Osteoblast (primary cell): ENCODE measurements at regions not wholly inside any gene's neighbourhood (a gene's known extent, or its start where the extent isn't known, plus 50 kb on each side); places are given as distances from the start of the nearest gene placed in this dataset.

Source experiments
- DNase-seq: peaks from one replicate; pipeline ENCODE4 v3.0.0; 2011; ENCODE audit warnings: low spot score, mixed read lengths; ENCODE audit not compliant: insufficient read length; ENCODE audit errors: missing footprints
- H2AFZ ChIP-seq: 2 replicates; pipeline ENCODE4 v1.6.0; 2011; ENCODE audit warnings: mild to moderate bottlenecking, low read length
- H3K27ac ChIP-seq: 2 replicates; pipeline ENCODE4 v1.5.1; 2011; ENCODE audit warnings: mild to moderate bottlenecking, low read depth, low read length, moderate library complexity
- H3K27me3 ChIP-seq: 2 replicates; pipeline ENCODE4 v1.6.0; 2012; ENCODE audit warnings: mild to moderate bottlenecking, control low read depth, inconsistent platforms, low read length, moderate library complexity; ENCODE audit not compliant: insufficient read depth
- H3K36me3 ChIP-seq: 2 replicates; pipeline ENCODE4 v1.5.1; 2011; ENCODE audit warnings: mild to moderate bottlenecking, low read length, control low read depth, moderate library complexity; ENCODE audit not compliant: insufficient read depth
- H3K4me1 ChIP-seq: 2 replicates; pipeline ENCODE4 v1.5.1; 2011; ENCODE audit warnings: mild to moderate bottlenecking, low read length, control low read depth, moderate library complexity; ENCODE audit not compliant: insufficient read depth
- H3K4me2 ChIP-seq: 2 replicates; pipeline ENCODE4 v1.6.0; 2011; ENCODE audit warnings: mild to moderate bottlenecking, low read length; ENCODE audit not compliant: insufficient read depth
- H3K4me3 ChIP-seq: fragments of 200-600 bp; sonication (generic); 3 replicates; pipeline ENCODE4 v1.5.1; 2012; ENCODE audit warnings: mild to moderate bottlenecking, low read length, inconsistent platforms; ENCODE audit not compliant: insufficient read depth
- H3K79me2 ChIP-seq: 2 replicates; pipeline ENCODE4 v1.6.0; 2012; ENCODE audit warnings: mild to moderate bottlenecking, low read length, control low read depth, inconsistent platforms; ENCODE audit not compliant: insufficient read depth
- H3K9me3 ChIP-seq: 2 replicates; pipeline ENCODE4 v1.5.1; 2011; ENCODE audit warnings: low read depth, low read length, control low read depth
- H4K20me1 ChIP-seq: 2 replicates; pipeline ENCODE4 v1.6.0; 2012; ENCODE audit warnings: mild to moderate bottlenecking, low read length, control low read depth; ENCODE audit not compliant: insufficient read depth
- TF ChIP-seq, protein P1 (sequence below): IDR thresholded peaks from 2 replicates; pipeline ENCODE4 v1.5.1; 2011; ENCODE audit warnings: mild to moderate bottlenecking, low read depth, low read length, moderate library complexity; ENCODE audit errors: extremely low read depth

DNA sequence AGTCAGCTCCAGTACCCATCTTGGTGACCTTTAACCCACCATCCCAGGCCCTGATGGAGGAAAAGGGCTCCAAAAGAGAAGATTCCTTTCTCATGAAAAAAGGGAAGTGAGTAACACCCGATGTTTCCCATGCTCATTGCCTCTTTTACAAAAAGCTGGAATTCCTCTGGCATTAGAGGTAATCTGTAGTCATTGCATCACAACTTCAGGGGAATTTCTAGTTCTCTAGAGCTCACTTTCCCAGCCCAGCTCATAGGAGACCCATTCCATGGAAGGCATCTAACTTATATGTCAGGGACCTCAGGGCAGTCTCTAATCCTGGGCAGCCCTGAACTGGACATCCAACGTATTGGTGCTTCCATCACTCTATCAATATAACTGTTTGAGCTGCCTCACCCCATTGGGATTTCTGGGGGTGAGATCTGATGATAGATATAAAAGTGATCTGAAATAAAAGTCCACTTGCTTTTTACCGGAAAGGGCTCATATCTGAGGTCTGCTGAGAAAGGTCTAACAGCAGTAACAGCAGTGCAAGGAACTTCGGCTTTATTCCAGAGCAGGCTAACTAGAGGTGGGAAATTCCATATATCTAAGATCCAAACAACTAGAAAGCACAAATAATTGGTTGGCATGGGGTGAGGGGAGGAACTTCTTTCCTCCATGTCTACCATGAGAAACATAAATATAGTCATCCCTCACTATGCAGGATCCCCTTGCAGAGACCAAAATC, 106.1 kb downstream of the ETAA1 start:
- Histone ChIP-seq H3K4me2 (peak overlapping the region; percentile 13), H3K27me3 (no peaks in the 10 kb centered on the region)

DNA sequence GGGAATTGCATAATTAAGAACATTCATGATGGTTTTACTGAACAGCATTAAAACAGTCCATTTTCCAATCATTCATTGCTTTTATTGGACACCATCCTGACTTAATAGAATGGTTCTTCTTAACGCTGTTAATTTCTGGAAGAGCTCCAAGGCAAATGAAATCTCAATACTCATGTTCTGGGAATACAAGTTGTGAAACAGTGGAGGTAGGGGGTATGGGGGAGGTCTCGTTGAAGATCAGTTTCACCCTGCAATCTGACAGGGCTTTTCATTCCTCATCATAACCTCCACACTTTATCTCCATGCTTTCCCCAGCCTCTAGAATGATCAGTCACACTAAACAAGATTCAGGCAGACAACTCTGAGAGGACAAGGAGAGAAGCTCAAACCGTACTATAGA, 113.6 kb downstream of the ETAA1 start:
- no peaks in the 10 kb centered on the region for H3K27me3 ChIP-seq
- H3K4me2 ChIP-seq = no peak overlapping the region
- DNase-seq = no peak
- peaks cover 7% of the 10 kb centered on the region for H3K4me1 ChIP-seq
- H3K9me3 ChIP-seq = no peaks in the 10 kb centered on the region
- H2AFZ ChIP-seq = no peak overlapping the region
- no peaks in the 10 kb centered on the region for H4K20me1 ChIP-seq
- H3K36me3 ChIP-seq = no peaks in the 10 kb centered on the region
- no peaks in the 10 kb centered on the region for H3K79me2 ChIP-seq
- no peak overlapping the region for H3K4me3 ChIP-seq
- H3K27ac ChIP-seq = no peak overlapping the region
- TF ChIP-seq, protein P1, sequence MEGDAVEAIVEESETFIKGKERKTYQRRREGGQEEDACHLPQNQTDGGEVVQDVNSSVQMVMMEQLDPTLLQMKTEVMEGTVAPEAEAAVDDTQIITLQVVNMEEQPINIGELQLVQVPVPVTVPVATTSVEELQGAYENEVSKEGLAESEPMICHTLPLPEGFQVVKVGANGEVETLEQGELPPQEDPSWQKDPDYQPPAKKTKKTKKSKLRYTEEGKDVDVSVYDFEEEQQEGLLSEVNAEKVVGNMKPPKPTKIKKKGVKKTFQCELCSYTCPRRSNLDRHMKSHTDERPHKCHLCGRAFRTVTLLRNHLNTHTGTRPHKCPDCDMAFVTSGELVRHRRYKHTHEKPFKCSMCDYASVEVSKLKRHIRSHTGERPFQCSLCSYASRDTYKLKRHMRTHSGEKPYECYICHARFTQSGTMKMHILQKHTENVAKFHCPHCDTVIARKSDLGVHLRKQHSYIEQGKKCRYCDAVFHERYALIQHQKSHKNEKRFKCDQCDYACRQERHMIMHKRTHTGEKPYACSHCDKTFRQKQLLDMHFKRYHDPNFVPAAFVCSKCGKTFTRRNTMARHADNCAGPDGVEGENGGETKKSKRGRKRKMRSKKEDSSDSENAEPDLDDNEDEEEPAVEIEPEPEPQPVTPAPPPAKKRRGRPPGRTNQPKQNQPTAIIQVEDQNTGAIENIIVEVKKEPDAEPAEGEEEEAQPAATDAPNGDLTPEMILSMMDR = no peak

More for the DNA sequence above, 106.1 kb downstream of the ETAA1 start:
- TF ChIP-seq, protein P1 = no peak
- peak; percentile 77 for DNase-seq
- H3K79me2 ChIP-seq = no peaks in the 10 kb centered on the region
- H4K20me1 ChIP-seq = no peaks in the 10 kb centered on the region
- no peak overlapping the region for H3K4me3 ChIP-seq
- no peak overlapping the region for H2AFZ ChIP-seq
- no peaks in the 10 kb centered on the region for H3K36me3 ChIP-seq
- H3K9me3 ChIP-seq = no peaks in the 10 kb centered on the region
- peaks cover 12% of the 10 kb centered on the region for H3K4me1 ChIP-seq
- H3K27ac ChIP-seq = peak overlapping the region; percentile 89

DNA sequence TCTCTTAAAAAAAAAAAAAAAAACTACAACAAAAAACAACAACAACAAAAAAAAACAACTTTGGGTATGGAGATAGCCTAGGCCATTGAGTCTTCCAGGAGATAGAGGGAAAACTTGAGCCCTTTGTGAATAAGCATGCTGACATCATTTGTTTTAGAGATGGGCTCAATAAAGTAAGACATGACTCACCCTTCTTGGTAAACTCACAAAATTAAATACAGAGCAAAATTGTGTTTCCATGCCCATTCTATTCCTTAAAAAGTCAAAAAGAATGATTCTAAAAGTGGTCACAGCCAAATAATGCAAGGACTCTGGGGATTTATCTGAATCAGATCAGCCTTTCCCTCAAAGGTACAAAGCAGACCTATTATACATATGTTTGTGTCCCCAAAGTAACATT, 117.4 kb downstream of the ETAA1 start:
- Histone ChIP-seq H3K9me3 (no peaks in the 10 kb centered on the region), H3K36me3 (no peaks in the 10 kb centered on the region), H3K27ac (peak overlapping the region; percentile 59), H3K79me2 (no peaks in the 10 kb centered on the region), H3K4me1 (peaks cover 19% of the 10 kb centered on the region), H3K4me2 (peak overlapping the region; percentile 10), H2AFZ (no peak overlapping the region), H3K4me3 (no peak overlapping the region), H3K27me3 (no peaks in the 10 kb centered on the region), H4K20me1 (no peaks in the 10 kb centered on the region)
- TF ChIP-seq, protein P1 = no peak
- peak; percentile 26 for DNase-seq

DNA sequence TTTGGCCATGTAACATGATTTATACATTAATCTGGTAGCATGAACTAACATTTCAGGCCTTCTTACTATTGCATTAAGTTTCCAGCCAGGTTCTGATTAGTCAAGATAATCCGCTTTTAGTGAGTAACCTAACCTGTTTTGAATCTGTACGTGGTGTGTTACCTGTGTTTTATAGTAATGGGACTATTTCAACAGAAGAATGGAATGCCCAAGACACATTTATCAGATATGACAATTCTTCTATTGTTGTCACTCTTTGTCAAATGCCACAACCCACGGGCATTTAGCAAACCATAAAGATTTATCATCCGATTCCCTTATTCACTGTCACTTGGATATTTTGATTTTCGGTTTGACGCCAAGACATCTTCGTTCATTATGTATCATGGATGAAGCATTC, 117.9 kb downstream of the ETAA1 start:
- no peak overlapping the region for H2AFZ ChIP-seq
- no peaks in the 10 kb centered on the region for H3K36me3 ChIP-seq
- no peak overlapping the region for H3K4me3 ChIP-seq
- peak overlapping the region; percentile 59 for H3K27ac ChIP-seq
- no peak for DNase-seq
- peaks cover 19% of the 10 kb centered on the region for H3K4me1 ChIP-seq
- H4K20me1 ChIP-seq = no peaks in the 10 kb centered on the region
- no peaks in the 10 kb centered on the region for H3K27me3 ChIP-seq
- H3K9me3 ChIP-seq = no peaks in the 10 kb centered on the region
- no peak overlapping the region for H3K4me2 ChIP-seq
- TF ChIP-seq, protein P1 = no peak
- no peaks in the 10 kb centered on the region for H3K79me2 ChIP-seq
